ENCODE measurements at regions not wholly inside any gene's neighbourhood (a gene's known extent, or its start where the extent isn't known, plus 50 kb on each side); places are given as distances from the start of the nearest gene placed in this dataset.

DNA sequence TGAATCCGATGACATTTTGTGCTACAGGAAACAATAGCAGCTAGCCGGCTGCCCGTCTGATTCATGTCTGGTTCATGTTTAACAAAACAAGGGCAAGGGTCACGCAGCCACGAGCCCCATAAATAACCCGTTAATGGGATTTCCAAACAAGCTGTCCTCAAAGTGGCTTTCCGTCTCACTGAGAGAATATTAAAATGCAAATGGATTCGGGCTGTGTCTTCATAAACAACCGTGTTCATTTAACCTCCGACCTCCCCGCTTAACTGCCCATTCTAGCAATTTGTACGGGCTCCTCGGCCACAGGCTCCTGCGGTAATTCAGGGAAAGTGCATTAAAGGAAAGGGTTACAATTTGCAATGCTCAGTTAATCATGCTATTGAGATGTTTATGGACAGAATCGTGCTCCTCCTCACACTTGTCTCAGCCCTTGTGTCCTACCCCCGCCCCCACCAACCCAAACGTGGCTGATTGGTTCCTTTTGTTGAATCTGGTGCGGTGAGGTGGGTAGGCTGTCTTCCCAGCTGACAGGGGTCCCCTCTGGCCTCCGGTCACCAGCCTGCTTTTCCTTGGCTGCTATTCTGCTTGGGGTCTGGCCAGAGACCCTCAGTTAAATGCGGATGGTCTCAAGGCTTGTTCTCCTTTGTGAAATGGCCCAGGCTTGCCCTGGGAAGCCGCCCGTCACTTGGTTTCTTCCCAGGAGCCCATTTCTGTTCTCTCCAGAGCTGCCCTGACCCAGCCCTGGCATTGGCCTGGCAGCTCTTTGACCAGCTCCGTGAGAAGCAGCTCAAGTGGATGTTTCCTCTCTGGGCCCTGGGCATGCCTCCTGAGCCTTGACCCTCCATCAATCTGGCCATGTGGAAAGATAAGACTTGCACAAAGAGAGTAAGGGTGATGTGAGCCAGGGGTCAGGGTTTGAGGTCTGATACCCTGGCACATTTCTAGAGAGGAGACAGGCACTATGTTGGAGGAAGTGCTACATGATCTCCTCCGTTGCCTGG is 200.7 kb upstream of the POU3F1 start:
- DNase-seq, result no peak

DNA sequence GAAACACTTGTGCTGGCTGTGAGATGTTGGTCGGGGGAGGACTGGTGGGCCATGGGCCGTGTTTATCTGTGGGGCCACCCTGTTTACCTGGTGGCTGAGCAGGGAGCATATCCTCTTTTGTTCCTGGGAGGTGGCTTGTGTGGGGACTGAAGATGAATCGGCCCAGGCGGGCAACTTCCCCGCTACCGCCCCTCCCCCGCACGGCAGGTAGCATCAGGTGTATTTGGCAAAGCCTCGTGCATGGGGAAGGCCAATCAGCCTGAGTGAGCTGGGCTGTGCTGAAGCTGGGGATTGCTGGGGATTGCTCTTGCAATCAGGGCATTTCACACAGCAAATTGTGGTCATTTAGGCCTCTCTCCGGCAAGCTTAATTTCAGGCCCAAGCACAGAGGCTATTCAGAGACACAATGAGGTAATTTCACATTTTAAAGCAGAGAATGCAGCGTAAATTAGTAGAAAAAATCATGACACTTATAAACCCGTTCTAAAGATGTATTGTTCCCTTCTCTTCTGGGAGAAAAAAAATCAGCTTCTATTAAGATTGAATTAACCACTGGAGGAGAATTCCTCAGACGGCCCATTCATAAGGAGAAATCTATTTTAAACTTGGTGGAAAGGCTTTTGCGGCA is 197.7 kb upstream of the POU3F1 start:
- DNase-seq, result no peak

DNA sequence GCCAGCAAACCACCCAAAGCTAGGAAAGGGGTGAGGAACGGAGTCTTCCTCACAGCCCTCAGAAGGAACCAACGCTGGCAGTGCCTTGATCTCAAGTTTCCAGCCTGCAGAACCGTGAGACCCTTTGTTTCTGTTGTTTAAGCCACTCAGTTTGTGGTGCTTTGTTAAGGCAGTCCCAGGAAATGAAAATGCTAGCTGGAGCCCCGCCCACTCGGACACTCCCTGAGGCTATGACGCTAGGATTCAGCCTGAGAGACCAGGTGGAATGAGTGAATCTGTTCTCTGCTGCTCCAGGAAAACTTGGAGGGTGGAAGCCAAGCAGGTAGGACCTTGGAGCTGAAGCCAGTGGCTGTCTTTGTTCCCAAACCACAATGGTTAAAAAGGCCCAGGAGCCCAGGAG is 196.5 kb upstream of the POU3F1 start:
- DNase-seq, result no peak

DNA sequence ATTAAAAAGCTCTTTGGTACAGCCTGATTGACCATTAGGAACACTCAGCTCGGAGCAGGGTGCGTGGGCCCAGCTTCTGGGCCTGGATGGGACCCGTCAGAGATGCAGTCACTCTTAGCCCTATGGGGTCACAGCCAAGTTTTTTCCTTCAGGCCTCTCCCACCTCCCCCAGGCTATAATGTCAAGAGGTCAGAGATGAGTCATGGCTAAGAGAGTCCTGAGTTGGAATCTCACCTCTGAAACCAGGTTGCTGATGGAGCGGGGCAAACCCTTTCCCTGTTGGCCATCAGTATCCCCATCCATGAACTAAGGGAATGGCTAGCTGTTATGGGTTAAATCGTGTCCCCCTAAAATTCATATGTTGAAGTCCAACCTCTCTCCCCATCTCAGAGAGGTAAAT is 195.9 kb upstream of the POU3F1 start:
- DNase-seq, result no peak

DNA sequence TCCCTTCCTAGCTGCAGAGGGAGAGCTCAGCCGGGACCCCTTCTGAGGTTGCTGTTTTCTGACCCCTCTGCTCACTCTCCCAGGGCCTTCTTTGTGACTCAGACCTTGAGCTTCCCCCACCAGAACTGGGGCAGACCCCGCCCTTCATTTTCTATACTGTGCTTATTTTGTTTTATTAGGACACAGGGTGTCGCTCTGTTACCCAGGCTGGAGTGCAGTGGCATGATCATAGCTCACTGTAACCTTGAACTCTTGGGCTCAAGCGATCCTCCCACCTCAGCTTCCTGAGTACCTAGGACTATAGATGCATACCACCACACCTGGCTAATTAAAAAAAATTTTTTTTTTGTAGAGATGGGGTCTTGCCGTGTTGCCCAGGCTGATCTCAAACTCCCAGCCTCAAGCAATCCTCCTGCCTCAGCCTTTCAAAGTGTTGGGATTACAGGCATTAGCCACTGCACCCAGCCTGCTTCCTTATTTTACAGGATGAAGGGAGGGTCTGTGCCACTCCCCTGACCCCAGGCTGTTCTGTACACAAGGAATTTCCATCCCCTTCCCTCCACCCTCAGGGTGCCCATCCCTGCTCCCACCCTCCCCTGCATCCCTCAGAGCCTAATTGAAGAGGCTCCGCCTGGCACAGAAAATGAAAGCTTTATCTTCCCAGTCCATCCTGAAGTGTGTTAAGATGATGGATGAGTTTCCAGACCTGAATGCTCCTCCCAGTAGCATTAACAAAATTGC is 195.2 kb upstream of the POU3F1 start:
- DNase-seq, result no peak

DNA sequence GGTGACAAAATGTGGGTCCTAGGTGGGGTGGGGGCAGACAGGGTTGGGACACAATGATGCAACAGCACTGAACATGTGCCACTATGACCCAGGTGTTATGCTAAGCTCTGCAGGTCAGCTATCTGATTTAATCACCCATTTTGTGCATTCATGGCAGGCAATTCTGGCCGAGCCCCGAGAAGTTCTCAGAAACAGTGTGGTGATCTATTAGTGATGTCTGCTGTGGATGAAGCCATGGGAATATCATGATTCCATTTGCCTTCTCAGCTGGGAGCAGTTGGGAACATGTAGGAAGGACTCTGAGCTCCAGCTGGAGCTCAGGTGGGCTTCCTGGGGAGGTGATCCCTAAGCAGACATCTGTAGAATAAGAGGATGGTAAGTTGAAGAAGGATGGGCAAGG is 194.0 kb upstream of the POU3F1 start:
- DNase-seq, result no peak

DNA sequence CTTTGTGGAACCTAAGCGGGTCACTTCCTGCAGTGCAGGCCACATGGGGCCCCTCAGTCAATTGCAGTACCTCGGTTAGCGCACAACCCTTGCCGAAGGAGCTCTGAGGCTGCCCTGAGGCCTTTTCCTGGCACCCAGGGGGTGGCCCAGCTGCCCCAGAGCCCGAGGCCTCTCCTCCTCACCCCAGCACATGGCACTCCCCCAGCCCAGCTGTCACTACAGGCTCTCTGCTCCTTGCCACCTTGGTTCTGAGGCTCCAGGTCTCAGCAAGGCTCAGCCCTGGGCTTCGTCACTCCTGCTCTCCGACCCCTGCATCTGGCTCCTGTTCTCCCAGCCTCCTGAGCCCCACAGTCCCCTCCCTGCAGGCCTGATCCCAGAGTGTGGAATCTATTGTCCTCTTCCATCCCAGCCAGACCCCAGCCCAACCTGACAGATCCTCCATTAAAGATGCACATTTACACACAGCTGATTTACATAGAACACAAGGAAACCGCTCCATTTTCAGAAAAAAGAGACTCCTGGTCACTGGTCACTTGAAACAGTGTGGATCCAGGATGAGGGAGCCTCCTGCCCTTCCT is 192.8 kb upstream of the POU3F1 start:
- no peak for DNase-seq

DNA sequence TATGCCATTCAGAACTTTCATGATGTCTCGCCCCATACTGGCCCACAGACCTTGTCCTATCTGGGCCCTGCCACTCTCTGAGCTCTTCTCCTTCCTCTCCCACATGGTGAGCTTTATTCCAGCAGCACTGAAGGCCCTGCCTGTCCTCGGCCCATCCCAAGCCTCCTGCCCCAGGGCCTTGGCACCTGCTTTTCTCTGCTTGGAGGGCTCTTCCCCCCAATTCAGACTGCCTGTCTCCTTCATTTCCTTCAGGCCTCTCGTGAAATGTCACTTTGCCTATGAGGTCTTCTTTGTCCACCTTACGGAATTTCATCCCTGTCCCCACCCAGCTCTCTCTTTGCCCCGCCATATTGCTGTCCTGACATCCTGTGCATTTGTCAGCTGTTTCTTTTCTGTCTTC is 191.7 kb upstream of the POU3F1 start:
- no peak for DNase-seq

DNA sequence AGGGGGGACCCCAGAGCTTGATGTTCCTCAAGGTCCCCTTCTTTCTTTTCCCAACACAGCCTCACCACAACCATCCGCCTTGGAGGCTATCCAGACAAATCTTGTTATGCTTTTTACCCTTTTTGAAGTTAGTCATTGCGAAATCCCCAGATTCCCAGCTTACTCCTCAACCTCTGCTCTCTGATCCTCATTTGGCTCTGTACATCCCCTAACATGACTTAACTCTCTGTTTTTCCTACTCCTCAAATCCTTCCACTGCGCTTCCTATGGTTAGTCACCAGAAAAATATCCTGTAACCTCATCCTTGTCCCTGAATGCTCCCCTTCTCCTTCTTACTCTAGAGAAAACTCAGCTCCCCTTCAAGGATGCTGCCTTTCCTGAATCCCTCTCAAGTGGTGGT is 189.1 kb upstream of the POU3F1 start:
- DNase-seq, result no peak

DNA sequence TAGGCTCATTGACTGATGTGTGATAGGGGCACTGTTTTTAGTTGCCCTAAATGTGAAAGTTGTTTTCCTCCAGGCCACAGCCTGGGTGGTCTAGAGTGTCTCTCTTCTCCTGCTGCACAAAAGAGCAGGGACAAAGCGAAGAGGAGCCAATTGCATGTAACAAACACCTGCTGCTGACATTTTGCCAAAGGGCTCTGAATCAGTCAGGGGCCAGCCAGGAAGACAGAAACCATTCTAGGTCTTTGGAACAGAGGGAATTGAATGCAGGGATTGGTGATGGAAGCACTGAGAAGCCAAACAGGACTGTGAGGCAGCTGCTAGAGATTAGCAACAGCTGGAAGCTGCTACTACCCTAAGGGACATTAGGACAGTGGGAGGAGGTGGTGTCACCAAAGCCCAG is 185.3 kb upstream of the POU3F1 start:
- no peak for DNase-seq

DNA sequence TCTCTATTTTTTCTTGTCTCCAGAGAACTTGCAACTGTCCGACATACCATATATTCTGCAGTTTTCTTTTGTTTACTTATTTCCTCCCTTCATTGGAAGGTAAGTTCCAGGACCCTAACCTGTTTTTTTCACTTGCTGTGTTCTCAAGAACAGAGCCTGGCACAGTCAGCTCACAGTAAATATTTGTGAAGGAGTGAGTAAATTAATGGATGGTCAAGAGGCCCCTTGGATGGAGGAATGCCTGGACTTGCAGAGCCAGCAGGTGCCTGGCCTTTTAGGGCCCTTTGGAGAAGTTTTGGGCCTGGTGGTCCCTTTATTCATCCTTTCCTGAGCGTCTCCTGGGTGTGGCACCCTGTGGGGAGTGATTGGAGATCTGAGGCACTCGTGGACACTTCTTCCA is 182.1 kb upstream of the POU3F1 start:
- no peak for DNase-seq

DNA sequence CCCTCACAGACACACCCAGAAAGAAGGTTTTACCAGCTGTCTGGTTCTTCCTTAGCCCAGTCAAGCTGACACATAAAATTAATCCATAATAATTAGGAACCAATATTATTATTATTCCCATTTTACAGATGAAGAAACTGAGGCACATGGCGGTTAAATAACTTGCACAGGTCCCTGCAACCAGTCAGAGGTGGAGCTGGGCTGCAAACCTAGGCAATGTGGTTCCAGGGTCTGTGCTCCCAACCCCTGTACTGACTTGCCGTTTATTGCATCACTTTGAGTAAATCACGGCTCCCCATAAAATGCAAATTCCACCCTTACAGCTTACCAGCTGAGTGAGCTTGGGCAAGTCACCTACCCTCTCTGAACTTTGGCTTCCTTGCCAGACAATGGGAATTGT is 179.2 kb upstream of the POU3F1 start:
- DNase-seq, result no peak

DNA sequence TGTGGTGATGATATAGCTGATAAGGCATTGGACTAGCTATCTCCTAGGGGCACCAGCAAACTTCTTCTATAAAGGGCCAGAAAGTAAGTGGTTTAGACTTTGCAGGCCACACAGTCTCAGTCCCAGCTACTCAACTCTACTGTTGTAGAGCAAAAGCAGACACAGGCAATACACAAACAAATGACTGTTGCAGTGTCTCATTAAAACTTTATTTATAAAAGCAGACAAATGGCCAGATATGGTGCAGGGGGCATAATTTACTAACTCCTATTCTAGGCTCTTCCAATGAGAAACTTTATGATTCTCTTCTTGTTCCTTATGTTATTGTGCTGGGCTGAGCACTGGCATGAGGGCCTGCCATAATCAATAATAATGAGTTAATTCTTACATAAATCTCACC is 176.8 kb upstream of the POU3F1 start:
- no peak for DNase-seq

DNA sequence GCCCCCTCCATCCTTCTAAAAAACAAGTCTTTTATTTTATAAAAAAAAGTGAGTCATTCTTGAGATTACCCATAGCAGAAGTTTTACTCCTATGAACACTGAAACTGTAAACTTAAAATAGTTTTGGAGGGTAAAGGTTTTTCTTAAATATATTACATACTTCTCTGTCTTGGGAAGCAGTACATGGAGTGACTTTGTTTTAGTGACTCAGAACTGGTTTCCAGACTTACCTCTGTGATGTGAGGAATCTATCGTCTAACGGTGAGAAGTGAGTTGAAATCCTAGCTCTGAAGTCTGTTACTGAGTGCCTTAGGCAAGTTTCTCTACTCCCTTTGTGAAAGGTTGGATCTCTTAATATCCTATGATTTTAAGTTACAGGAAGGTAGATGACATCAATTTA is 176.3 kb upstream of the POU3F1 start:
- DNase-seq, result no peak

DNA sequence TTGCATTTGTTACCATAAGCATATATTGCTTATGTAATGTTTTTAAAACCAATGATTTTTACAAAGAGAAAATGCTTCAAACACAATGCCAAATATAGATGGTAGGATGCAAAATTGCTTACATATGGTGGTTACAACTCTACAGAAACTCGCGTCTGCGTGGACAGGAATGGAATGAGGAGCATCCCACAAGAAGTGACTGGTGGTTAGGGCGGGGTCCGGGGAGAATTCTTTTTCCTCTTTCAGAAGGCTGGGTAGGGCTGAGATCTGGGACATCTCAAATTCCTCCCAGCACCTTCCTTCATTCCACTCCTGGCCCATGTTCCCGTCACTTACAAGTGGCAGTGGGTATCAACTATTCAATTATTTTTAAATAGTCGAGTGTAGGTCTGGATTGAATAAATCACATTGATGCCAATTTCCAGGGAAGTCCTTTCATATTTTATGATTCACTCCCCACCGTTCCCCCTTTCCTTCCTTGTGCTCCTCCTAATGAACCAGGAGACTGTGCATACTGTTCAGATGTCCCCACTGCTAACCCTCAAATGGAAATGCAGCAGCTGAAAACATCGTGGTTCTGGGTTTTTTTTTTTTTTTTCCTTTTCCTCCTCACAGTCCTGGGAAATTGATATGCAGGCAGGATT is 174.5 kb upstream of the POU3F1 start:
- no peak for DNase-seq

DNA sequence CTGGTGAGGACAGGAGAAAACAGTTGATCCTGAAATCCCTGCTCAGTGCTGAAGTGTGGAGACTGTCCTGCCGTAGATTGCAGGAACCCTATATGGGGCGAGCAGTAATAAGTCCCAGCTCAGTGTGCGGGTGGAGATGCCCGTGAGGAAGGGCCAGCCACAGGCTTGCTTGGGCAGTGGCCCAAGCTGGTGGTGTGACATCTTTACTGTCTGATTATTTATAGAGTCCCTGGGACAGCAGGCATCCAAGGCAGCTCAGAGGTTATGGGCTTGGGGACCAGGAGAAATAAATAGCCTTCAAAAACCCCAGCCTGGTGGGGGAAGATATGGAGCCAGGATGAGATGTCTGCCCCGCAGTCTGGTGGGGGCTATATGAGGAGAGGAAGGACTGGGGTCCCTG is 170.7 kb upstream of the POU3F1 start:
- DNase-seq, result no peak

DNA sequence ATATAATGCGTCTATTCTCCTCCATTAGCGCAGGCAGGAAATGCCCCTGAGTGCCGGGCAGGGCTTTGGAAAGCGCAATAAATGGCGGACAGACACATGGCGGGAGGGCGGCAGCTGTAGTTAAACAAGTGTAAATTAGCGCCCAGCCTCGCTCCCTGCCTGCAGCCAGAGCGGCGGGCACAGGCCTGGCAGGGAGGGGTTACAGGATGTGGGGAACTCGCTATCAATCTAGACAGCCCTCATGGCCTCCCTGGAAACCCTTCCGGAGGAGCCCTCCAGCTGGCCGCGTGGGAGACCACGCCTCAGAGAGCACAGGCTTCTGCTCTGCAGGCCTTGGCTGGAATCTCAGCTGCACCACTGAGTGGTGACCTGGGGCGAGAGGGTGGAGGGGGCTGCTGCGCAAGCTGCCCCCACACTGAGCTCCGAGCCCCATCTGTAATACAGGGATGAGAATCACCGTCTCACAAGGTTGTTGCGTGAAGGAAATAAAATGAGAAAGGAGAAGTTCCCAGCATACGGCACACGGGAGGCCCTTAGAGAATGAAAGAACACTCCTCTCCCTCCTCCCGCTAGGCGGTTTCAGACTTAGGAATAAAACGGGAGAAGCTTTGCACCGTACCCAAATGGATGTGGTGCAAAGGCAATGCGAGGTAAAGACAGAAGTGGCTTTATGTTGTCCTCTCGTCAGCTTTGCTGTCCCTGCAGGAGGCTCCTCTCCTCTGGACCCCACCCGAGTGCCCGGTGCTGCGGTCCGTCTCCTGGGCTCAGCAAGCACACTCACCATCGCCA is 167.2 kb upstream of the POU3F1 start:
- DNase-seq, result no peak

DNA sequence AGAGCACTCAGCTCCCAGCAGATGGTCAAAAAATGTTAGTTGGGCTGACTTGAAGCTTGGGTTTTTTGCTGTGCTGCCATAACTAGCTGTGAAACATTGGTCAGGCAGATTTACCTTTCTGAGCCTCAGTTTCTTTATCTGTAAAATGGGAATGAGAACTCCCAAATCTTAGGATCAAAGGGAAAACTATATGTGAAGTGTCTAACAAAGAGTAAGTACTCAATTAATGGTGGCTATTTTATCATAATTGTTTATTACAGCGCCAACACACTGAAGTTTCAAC is 164.2 kb upstream of the POU3F1 start:
- DNase-seq, result no peak

DNA sequence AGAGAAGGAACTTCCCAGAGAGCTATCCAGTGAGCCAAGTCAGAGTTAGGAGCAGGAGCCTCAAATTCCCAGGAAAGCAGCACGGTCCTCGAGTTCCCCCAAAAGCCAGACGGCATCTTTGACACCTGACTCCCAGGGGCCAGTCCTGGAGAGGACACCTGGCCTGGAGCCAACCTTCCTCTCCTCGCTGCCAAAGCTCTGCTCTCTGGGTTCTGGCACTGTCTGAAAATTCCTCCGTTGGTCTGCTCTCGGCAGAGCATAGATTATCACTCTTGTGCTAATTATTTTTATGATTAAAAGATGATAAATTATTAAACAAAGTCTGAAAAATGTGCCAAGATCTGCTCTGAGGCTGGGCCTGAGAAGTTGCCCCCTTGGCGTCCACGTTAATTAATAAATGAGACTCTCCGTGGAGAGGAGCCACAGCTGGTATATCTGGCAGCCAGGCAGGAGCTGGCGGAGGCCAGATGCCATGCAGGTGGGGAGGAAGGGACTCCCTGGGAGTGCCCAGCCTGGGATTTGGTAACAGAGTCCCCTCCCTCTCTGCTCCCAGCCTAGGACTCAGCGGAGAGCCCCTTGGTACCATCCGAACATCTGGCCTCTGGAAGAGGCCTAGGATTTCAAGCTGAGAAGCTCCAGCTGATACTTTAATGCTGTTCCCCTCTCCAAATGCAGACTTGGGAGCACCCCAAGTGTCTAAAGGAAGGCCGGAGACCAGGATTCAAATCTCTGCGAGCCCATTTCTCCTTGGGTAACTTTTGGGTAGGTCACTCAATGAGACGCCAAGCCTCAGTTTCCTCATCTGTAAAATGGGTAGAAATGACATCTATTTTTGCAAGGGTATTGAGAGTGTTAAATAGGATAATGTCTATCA is 163.7 kb upstream of the POU3F1 start:
- no peak for DNase-seq

DNA sequence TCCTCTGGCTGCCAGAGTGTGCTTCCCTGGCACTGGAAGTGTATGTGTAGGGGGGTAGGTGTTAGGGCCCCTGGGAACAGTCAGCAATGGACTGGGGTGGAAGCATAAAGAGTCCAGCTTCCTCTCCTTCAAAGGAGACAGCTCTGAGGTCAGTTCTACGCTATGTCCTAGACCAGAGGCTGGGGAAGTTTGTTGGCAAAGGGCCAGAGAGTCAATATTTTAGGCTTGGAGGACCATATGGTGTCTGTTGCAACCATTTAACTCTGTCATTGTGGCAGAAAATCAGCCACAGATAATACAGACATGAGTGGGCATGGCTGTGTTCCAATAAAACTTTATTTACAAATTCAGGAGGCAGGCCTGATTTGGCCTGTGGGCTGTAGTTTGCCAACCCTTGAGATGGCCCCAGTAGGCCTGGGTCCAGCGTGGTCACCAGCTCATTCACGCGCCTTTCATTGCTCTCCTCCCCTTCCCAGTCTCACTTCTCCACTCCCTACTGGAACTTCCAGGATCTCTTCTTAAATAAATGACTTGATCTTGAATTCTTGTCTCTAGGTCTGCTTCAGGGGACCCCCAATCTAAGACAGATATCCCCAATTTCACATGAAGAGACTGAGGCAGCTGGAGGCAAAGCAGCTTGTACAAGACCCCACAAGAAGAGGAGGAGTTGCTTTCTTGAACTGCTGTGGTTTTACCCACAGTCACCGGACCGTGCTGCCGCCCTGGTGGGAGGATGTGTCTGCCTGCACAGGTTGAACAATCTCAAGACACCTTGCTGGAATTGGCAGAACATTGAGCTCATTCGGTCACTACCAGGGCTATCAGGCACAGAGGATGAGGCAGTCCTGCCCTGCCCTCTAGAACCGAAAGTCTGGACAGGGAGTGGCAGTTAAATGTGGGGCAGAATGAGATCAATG is 162.4 kb upstream of the POU3F1 start:
- DNase-seq, result no peak

Measured in CD4-positive, alpha-beta T cell treated with Interleukin-4 for 1 hour (primary cell).